ENCODE measurements at regions not wholly inside any gene's neighbourhood (a gene's known extent, or its start where the extent isn't known, plus 50 kb on each side); places are given as distances from the start of the nearest gene placed in this dataset.

DNA sequence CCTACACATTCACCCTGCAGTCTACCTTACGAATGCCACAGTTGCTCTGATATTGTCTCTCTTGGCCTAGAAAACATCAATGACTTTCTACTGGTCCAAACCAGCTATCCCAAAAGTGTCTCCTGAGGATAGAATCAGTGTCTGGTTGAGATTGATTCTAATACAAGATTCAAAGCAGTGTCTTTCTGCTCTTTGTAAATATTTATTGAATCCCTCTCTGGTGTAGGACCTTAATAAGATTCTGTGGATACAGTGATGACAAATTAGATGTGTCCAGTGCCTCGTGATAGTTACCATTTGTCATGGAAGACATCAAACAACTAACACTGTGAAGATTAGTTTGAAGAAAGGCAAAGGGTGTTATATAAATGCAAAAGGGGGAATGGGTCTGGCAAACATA is 380.7 kb upstream of the TRIB2 start:
- intact Hi-C loops (cut with DNase I): no loop called here
- H3K9ac ChIP-seq (ENCODE audit: low read depth in 2 of 2, low read length in 2 of 2): no peak overlapping the region
- DNase-seq: no peak
- H3K9me3 ChIP-seq: no peaks in the 10 kb centered on the region
- no peaks in the 10 kb centered on the region for H3K4me1 ChIP-seq
- H3K4me3 ChIP-seq: no peak overlapping the region
- H3K27ac ChIP-seq: no peak overlapping the region
- no peaks in the 10 kb centered on the region for H3K27me3 ChIP-seq
- TF ChIP-seq, protein P1, sequence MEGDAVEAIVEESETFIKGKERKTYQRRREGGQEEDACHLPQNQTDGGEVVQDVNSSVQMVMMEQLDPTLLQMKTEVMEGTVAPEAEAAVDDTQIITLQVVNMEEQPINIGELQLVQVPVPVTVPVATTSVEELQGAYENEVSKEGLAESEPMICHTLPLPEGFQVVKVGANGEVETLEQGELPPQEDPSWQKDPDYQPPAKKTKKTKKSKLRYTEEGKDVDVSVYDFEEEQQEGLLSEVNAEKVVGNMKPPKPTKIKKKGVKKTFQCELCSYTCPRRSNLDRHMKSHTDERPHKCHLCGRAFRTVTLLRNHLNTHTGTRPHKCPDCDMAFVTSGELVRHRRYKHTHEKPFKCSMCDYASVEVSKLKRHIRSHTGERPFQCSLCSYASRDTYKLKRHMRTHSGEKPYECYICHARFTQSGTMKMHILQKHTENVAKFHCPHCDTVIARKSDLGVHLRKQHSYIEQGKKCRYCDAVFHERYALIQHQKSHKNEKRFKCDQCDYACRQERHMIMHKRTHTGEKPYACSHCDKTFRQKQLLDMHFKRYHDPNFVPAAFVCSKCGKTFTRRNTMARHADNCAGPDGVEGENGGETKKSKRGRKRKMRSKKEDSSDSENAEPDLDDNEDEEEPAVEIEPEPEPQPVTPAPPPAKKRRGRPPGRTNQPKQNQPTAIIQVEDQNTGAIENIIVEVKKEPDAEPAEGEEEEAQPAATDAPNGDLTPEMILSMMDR (IDR thresholded peaks at IDR 0.05): no peak
- H3K36me3 ChIP-seq: no peaks in the 10 kb centered on the region

DNA sequence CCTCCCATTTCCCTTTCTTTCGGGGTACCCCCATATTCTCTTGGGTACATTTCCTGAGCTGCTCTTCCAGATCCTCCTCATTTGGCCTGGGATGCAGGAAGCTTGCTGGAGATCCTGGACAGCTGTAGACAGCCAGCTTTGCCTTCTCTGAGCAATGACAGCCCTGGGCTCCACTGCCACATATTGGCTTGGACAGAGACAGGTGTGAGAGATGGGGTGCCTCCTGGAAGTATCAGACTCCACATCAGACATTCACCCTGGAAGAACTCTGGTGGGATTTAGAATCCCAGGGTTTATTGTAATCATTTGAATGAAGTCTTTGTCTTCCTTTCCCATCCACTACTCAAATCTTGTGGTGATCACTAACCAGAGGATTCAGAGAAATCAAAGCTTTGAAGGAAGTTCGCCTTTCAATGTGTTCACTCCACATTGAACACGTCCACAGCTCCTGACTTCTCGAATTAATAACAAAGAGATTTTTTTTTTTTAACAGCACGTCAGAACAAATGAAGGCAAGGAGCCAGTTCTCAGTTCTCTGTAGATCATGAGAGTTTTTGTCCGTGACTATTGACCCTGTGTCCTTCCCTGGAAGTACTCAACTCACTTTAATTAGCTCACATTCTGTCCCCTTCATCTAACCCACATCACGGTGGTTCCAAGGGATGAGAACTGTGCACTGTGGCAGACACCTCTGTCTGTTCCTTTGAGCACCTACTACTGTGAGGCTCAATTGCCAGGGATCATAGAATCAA is 377.6 kb upstream of the TRIB2 start:
- no peak for DNase-seq
- Histone ChIP-seq H3K9ac (ENCODE audit: low read depth in 2 of 2, low read length in 2 of 2) (no peak overlapping the region), H3K36me3 (no peaks in the 10 kb centered on the region), H3K4me3 (no peak overlapping the region), H3K4me1 (no peaks in the 10 kb centered on the region), H3K9me3 (no peaks in the 10 kb centered on the region), H3K27me3 (no peaks in the 10 kb centered on the region), H3K27ac (no peak overlapping the region)
- TF ChIP-seq, protein P1 (IDR thresholded peaks at IDR 0.05): no peak
- intact Hi-C loops (cut with DNase I): no loop called here

DNA sequence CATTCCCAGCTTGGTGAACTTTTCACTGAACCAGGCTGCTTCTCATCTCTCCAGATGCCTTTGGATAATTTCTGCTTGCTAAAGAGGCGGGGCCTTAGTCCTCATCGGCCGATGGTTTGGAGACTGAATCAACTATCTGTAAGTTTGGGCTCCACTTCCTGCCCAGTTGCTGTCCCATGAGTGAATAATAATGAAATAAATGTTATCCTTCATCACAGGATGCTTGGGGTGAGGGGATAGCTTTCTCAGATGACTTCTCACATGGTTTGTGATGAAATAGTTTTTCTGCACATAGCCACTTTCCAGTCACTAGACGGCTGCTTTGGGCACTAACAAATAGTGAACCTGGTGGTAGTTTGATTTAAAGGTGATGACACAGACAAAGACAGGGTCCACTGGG is 376.6 kb upstream of the TRIB2 start:
- no peaks in the 10 kb centered on the region for H3K27me3 ChIP-seq
- no peaks in the 10 kb centered on the region for H3K4me1 ChIP-seq
- no peak overlapping the region for H3K4me3 ChIP-seq
- TF ChIP-seq, protein P1 (IDR thresholded peaks at IDR 0.05): no peak
- no peaks in the 10 kb centered on the region for H3K9me3 ChIP-seq
- no peaks in the 10 kb centered on the region for H3K36me3 ChIP-seq
- DNase-seq: no peak
- H3K9ac ChIP-seq (ENCODE audit: low read depth in 2 of 2, low read length in 2 of 2): no peak overlapping the region
- intact Hi-C loops (cut with DNase I): no loop called here
- H3K27ac ChIP-seq: no peak overlapping the region

DNA sequence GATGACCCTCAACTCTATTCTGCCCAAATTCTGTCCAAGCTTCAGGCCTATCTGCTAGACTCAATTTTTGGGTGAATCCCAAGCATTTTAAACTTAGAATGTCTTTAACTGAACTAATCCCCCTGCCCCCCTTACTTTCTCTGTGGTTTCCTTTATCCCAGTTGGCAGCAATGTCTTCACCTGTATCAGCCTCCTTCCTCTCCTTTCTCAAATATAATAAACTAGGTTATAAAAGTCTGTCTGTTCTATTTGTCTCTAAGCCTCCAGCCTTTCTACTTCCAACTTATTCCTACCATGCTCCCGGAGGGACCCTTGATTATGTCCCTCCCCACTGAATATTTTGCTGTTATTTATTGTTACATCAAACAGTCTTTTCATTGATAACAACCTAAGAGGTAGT is 375.5 kb upstream of the TRIB2 start:
- TF ChIP-seq, protein P1 (IDR thresholded peaks at IDR 0.05): no peak
- H3K27ac ChIP-seq: peak overlapping the region; percentile 50
- H3K27me3 ChIP-seq: no peaks in the 10 kb centered on the region
- no peak overlapping the region for H3K9ac ChIP-seq (ENCODE audit: low read depth in 2 of 2, low read length in 2 of 2)
- intact Hi-C loops (cut with DNase I): no loop called here
- H3K4me1 ChIP-seq: no peaks in the 10 kb centered on the region
- no peak for DNase-seq
- no peak overlapping the region for H3K4me3 ChIP-seq
- H3K9me3 ChIP-seq: no peaks in the 10 kb centered on the region
- H3K36me3 ChIP-seq: no peaks in the 10 kb centered on the region

DNA sequence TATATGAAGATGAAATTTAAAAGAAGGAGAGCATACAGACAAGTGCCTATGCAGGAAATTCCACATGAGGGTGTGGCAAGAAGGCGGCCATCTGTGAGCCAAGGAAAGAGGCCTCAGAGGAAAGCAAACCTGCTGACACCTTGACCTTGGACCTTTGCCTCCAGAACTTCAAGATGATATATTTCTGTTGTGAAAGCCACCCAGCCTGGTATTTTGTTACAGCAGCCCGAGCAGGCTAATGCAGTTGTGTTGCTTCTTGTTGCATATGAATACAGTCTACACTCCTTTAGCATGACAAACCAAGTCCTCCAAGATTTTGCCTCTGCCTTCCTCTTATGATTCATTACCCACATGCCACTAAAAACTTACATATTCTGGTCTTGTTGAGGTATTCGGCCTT is 374.8 kb upstream of the TRIB2 start:
- peak; percentile 60 for DNase-seq
- H3K9me3 ChIP-seq: no peaks in the 10 kb centered on the region
- H3K9ac ChIP-seq (ENCODE audit: low read depth in 2 of 2, low read length in 2 of 2): no peak overlapping the region
- H3K27me3 ChIP-seq: no peaks in the 10 kb centered on the region
- no peak overlapping the region for H3K4me3 ChIP-seq
- TF ChIP-seq, protein P1 (IDR thresholded peaks at IDR 0.05): no peak
- intact Hi-C loops (cut with DNase I): no loop called here
- no peaks in the 10 kb centered on the region for H3K36me3 ChIP-seq
- peak overlapping the region; percentile 50 for H3K27ac ChIP-seq
- H3K4me1 ChIP-seq: no peaks in the 10 kb centered on the region

Measured in colonic mucosa (tissue), 4 donors.